ENCODE measurements at regions not wholly inside any gene's neighbourhood (a gene's known extent, or its start where the extent isn't known, plus 50 kb on each side); places are given as distances from the start of the nearest gene placed in this dataset.

GRCh38 chr5:158017469-158017868, 158.5 kb upstream of the CLINT1 start (continued):
- TF ChIP-seq, protein P1, sequence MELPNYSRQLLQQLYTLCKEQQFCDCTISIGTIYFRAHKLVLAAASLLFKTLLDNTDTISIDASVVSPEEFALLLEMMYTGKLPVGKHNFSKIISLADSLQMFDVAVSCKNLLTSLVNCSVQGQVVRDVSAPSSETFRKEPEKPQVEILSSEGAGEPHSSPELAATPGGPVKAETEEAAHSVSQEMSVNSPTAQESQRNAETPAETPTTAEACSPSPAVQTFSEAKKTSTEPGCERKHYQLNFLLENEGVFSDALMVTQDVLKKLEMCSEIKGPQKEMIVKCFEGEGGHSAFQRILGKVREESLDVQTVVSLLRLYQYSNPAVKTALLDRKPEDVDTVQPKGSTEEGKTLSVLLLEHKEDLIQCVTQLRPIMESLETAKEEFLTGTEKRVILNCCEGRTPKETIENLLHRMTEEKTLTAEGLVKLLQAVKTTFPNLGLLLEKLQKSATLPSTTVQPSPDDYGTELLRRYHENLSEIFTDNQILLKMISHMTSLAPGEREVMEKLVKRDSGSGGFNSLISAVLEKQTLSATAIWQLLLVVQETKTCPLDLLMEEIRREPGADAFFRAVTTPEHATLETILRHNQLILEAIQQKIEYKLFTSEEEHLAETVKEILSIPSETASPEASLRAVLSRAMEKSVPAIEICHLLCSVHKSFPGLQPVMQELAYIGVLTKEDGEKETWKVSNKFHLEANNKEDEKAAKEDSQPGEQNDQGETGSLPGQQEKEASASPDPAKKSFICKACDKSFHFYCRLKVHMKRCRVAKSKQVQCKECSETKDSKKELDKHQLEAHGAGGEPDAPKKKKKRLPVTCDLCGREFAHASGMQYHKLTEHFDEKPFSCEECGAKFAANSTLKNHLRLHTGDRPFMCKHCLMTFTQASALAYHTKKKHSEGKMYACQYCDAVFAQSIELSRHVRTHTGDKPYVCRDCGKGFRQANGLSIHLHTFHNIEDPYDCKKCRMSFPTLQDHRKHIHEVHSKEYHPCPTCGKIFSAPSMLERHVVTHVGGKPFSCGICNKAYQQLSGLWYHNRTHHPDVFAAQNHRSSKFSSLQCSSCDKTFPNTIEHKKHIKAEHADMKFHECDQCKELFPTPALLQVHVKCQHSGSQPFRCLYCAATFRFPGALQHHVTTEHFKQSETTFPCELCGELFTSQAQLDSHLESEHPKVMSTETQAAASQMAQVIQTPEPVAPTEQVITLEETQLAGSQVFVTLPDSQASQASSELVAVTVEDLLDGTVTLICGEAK (IDR thresholded peaks at IDR 0.05), result no peak
- TF ChIP-seq, protein P1 (CRISPR knock-in tag; IDR thresholded peaks at IDR 0.05), result no peak
- no peak for TF ChIP-seq ZNF329 (CRISPR knock-in tag; IDR thresholded peaks at IDR 0.05; ENCODE audit: low read depth)
- no peak for TF ChIP-seq DDIT3 (CRISPR knock-in tag; IDR thresholded peaks at IDR 0.05)
- TF ChIP-seq YY1 (IDR thresholded peaks at IDR 0.05; ENCODE audit: insufficient read depth, insufficient replicate concordance, low read depth, low read length), result no peak
- no peak for TF ChIP-seq ZNF768 (CRISPR knock-in tag; IDR thresholded peaks at IDR 0.05)
- TF ChIP-seq ZNF788 (CRISPR knock-in tag; IDR thresholded peaks at IDR 0.05; ENCODE audit: borderline replicate concordance), result no peak
- TF ChIP-seq KLF6 (CRISPR knock-in tag; IDR thresholded peaks at IDR 0.05), result no peak
- TF ChIP-seq, protein P2, sequence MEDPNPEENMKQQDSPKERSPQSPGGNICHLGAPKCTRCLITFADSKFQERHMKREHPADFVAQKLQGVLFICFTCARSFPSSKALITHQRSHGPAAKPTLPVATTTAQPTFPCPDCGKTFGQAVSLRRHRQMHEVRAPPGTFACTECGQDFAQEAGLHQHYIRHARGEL (CRISPR knock-in tag; IDR thresholded peaks at IDR 0.05), result no peak
- no peak for TF ChIP-seq POLR2AphosphoS5 (IDR thresholded peaks at IDR 0.05; ENCODE audit: low read depth, low read length)
- TF ChIP-seq ZSCAN5A (CRISPR knock-in tag; IDR thresholded peaks at IDR 0.05; ENCODE audit: borderline replicate concordance), result no peak
